Activated naive CD4-positive, alpha-beta T cell treated with anti-CD3 and anti-CD28 coated beads, Interleukin-2, amount 10 ng/mL, durations not matched to agents 7 days and 5 days (primary cell): ENCODE measurements at regions not wholly inside any gene's neighbourhood (a gene's known extent, or its start where the extent isn't known, plus 50 kb on each side); places are given as distances from the start of the nearest gene placed in this dataset.

Experiments used
- CTCF ChIA-PET: fragments of 350-600 bp; sonication (Branson Sonifier 250); formaldehyde crosslinking; loops from one replicate; lab custom pipeline; 2021; ENCODE audit warnings: antibody characterized with exemption; lab: Charles Lee
- DNase-seq: peaks from one replicate; pipeline ENCODE4 v3.0.0-alpha.2; 2020
- H3K27ac Mint-ChIP-seq: one replicate; pipeline ENCODE4 v1.8.0; 2021; ENCODE audit warnings: mild to moderate bottlenecking, moderate library complexity, mixed read lengths
- H3K27me3 Mint-ChIP-seq: one replicate; pipeline ENCODE4 v1.8.0; 2021; ENCODE audit warnings: mild to moderate bottlenecking, mixed read lengths
- H3K36me3 Mint-ChIP-seq: one replicate; pipeline ENCODE4 v1.8.0; 2021; ENCODE audit warnings: mixed read lengths
- H3K4me1 Mint-ChIP-seq: one replicate; pipeline ENCODE4 v1.8.0; 2021; ENCODE audit warnings: mixed read lengths
- H3K4me3 Mint-ChIP-seq: one replicate; pipeline ENCODE4 v1.8.0; 2021; ENCODE audit warnings: mild to moderate bottlenecking, moderate library complexity, mixed read lengths
- H3K9me3 Mint-ChIP-seq: one replicate; pipeline ENCODE4 v1.8.0; 2021; ENCODE audit warnings: mixed read lengths

- Mint-ChIP-seq H3K27me3 (no peaks in the 10 kb centered on the region), H3K4me1 (peaks cover 16% of the 10 kb centered on the region), H3K4me3 (no peak overlapping the region), H3K36me3 (peaks cover 2% of the 10 kb centered on the region), H3K27ac (no peak overlapping the region), H3K9me3 (peaks cover 15% of the 10 kb centered on the region)
- CTCF ChIA-PET, result no interaction called here
- peak; percentile 31 for DNase-seq
These were observed 216.0 kb downstream of the DSEL start for GRCh38 chr18:67300498-67300897.

GRCh38 chr18:67292814-67293213, 223.7 kb downstream of the DSEL start:
- CTCF ChIA-PET, result no interaction called here

DNA sequence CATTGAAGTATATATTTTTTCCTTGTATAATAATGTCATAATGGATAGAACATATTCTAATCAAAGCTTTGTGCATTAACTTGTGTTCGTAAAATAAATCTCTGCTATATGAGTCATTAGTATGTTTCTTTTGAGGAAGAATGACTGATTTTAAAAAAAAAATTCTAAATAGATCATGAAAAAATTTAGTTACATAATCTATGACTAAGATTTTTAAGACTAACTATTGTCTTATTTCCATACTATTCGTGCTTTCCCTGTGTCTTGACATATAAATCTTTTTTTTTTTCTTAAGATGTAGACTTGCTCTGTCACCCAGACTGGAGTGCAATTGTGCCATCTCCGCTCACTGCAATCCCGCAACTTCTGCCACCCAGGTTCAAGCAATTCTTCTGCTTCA, 226.1 kb downstream of the DSEL start:
- peaks cover 11% of the 10 kb centered on the region for H3K27me3 Mint-ChIP-seq
- CTCF ChIA-PET, result no interaction called here

More at GRCh38 chr18:67292814-67293213, 223.7 kb downstream of the DSEL start:
- Mint-ChIP-seq H3K27ac (no peak overlapping the region), H3K4me1 (no peaks in the 10 kb centered on the region), H3K36me3 (no peaks in the 10 kb centered on the region), H3K9me3 (peaks cover 2% of the 10 kb centered on the region), H3K27me3 (peaks cover 4% of the 10 kb centered on the region), H3K4me3 (no peak overlapping the region)
- DNase-seq, result no peak

DNA sequence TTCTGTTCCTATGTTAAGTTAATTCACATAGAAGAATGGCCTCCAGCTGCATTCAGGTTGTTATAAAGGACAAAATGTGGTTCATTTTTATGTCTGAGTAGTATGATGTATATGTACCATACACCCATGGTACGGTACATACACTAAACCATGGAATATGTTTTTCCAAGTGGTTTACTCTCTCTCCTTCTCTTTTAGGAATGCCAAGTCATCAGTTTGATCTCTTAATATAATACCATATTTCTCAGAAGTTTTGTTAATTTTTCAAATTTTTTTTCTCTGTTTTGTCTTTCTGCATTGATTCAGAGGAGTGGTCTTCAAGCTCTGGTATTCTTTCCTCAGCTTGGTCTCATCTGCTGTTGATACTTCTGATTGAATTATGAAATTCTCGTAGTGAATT, 230.9 kb downstream of the DSEL start:
- no peak for DNase-seq
- Mint-ChIP-seq H3K4me3 (no peak overlapping the region), H3K27ac (no peak overlapping the region), H3K9me3 (no peaks in the 10 kb centered on the region), H3K27me3 (peaks cover 7% of the 10 kb centered on the region), H3K36me3 (no peaks in the 10 kb centered on the region), H3K4me1 (no peaks in the 10 kb centered on the region)
- CTCF ChIA-PET, result no interaction called here

More for the DNA sequence above, 226.1 kb downstream of the DSEL start:
- no peaks in the 10 kb centered on the region for H3K4me1 Mint-ChIP-seq
- H3K4me3 Mint-ChIP-seq, result no peak overlapping the region
- H3K9me3 Mint-ChIP-seq, result peaks cover 2% of the 10 kb centered on the region
- H3K36me3 Mint-ChIP-seq, result no peaks in the 10 kb centered on the region
- no peak overlapping the region for H3K27ac Mint-ChIP-seq
- no peak for DNase-seq

- H3K9me3 Mint-ChIP-seq, result no peaks in the 10 kb centered on the region
- no peak overlapping the region for H3K27ac Mint-ChIP-seq
- no peaks in the 10 kb centered on the region for H3K36me3 Mint-ChIP-seq
- H3K4me3 Mint-ChIP-seq, result no peak overlapping the region
- no peak for DNase-seq
- H3K27me3 Mint-ChIP-seq, result peaks cover 7% of the 10 kb centered on the region
- H3K4me1 Mint-ChIP-seq, result no peaks in the 10 kb centered on the region
- CTCF ChIA-PET, result no interaction called here
These were observed 233.7 kb downstream of the DSEL start for GRCh38 chr18:67282796-67283195.

GRCh38 chr18:67281746-67282145, 234.8 kb downstream of the DSEL start:
- CTCF ChIA-PET, result no interaction called here
- Mint-ChIP-seq H3K27me3 (peaks cover 5% of the 10 kb centered on the region), H3K36me3 (no peaks in the 10 kb centered on the region), H3K4me3 (no peak overlapping the region), H3K27ac (no peak overlapping the region), H3K4me1 (no peaks in the 10 kb centered on the region), H3K9me3 (no peaks in the 10 kb centered on the region)
- DNase-seq, result no peak

DNA sequence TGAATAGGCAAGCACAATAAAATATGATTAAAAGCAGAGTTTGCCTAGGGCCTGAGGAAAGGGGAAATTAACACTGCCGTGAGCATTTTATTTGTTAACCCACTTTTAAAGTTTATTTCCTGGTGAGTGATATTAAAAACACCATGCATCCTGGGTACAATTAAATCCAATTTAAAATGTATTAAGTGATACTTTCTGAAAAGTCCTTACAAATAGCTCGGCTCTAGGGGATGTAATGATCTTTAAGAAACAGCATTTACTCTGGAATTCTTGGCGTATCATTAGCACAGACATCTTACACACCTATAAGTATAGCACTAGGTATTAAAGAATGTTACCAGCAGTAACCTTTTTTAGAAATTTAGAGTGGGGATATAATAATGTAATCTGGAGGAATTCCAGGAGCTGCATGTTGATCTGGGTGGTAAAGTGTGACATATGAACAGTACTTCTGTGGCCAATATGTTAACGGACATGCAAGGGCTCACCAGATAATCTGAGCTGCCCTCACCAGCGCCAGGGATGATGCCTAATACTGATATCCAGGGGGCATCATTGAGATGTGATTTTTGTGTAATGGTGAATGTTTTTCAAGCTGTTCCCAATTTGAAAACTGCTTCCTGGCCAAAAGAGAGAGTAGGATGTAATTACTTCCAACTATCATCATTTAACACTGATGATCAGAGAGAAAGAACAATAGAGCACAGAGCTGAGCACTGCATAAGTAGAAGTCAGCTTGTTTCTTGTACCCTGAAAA, 235.9 kb downstream of the DSEL start:
- Mint-ChIP-seq H3K4me3 (no peak overlapping the region), H3K27me3 (no peaks in the 10 kb centered on the region), H3K27ac (no peak overlapping the region), H3K9me3 (no peaks in the 10 kb centered on the region), H3K4me1 (no peaks in the 10 kb centered on the region), H3K36me3 (no peaks in the 10 kb centered on the region)
- CTCF ChIA-PET, result no interaction called here
- DNase-seq, result no peak

DNA sequence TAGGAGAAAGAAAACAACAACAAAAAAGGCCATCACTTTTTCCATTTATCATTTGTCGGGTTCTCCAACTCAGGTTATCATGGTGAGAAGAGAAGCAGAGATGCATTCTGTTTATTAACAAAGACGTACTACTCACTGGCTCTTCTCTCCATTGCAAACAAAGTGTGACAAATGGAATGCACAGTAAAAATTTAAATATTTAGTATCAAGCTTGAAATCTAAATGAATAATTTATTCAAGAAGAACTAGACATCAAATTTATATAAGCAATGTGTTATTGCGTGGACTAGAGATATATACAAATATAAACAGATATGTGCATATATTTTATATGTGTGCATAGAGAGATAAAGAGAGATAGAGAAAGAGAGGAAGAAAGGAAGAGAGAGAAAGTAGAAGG, 236.5 kb downstream of the DSEL start:
- DNase-seq, result no peak
- Mint-ChIP-seq H3K27ac (no peak overlapping the region), H3K4me3 (no peak overlapping the region), H3K36me3 (no peaks in the 10 kb centered on the region), H3K4me1 (no peaks in the 10 kb centered on the region), H3K9me3 (no peaks in the 10 kb centered on the region), H3K27me3 (no peaks in the 10 kb centered on the region)
- CTCF ChIA-PET, result no interaction called here

DNA sequence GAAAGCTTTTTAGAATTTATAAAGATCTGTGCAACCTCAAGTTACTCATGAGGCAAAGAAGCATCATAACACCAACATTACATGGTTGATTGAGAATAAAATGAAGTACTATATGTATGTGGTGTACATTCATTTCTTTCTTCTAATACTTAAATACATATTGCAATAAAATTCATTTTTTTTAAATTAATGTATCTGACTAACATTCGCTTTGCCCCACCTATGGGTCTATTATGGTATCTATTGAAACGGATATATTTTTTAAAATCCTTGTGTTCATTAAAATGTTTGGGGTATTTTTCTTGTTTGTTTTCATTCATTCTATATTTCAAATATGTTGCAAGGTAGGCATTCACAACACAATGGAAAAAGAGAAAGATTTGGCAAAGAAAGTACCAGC, 237.5 kb downstream of the DSEL start:
- H3K36me3 Mint-ChIP-seq, result no peaks in the 10 kb centered on the region
- CTCF ChIA-PET, result no interaction called here
- no peak overlapping the region for H3K27ac Mint-ChIP-seq
- H3K4me1 Mint-ChIP-seq, result no peaks in the 10 kb centered on the region
- no peak for DNase-seq
- H3K9me3 Mint-ChIP-seq, result no peaks in the 10 kb centered on the region
- no peaks in the 10 kb centered on the region for H3K27me3 Mint-ChIP-seq
- H3K4me3 Mint-ChIP-seq, result no peak overlapping the region

GRCh38 chr18:67276638-67277037, 239.9 kb downstream of the DSEL start:
- no peak for DNase-seq
- Mint-ChIP-seq H3K27me3 (no peaks in the 10 kb centered on the region), H3K4me3 (no peak overlapping the region), H3K4me1 (peaks cover 3% of the 10 kb centered on the region), H3K9me3 (no peaks in the 10 kb centered on the region), H3K36me3 (no peaks in the 10 kb centered on the region), H3K27ac (no peak overlapping the region)
- CTCF ChIA-PET, result no interaction called here

GRCh38 chr18:67273288-67273687, 243.2 kb downstream of the DSEL start:
- no peaks in the 10 kb centered on the region for H3K9me3 Mint-ChIP-seq
- CTCF ChIA-PET, result interaction anchor here (0.6 kb wide), 1 partner anchor 12 kb away, joined by 3 read pairs; no protein-coding TSS in a partner anchor
- H3K4me3 Mint-ChIP-seq, result no peak overlapping the region
- no peaks in the 10 kb centered on the region for H3K36me3 Mint-ChIP-seq
- no peaks in the 10 kb centered on the region for H3K27me3 Mint-ChIP-seq
- H3K27ac Mint-ChIP-seq, result no peak overlapping the region
- H3K4me1 Mint-ChIP-seq, result peaks cover 3% of the 10 kb centered on the region
- DNase-seq, result no peak

- Mint-ChIP-seq H3K4me1 (peaks cover 24% of the 10 kb centered on the region), H3K27me3 (peaks cover 4% of the 10 kb centered on the region), H3K36me3 (no peaks in the 10 kb centered on the region), H3K9me3 (no peaks in the 10 kb centered on the region), H3K27ac (no peak overlapping the region), H3K4me3 (no peak overlapping the region)
- CTCF ChIA-PET, result no interaction called here
- DNase-seq, result no peak
These were observed 247.3 kb downstream of the DSEL start for GRCh38 chr18:67269206-67269605.

DNA sequence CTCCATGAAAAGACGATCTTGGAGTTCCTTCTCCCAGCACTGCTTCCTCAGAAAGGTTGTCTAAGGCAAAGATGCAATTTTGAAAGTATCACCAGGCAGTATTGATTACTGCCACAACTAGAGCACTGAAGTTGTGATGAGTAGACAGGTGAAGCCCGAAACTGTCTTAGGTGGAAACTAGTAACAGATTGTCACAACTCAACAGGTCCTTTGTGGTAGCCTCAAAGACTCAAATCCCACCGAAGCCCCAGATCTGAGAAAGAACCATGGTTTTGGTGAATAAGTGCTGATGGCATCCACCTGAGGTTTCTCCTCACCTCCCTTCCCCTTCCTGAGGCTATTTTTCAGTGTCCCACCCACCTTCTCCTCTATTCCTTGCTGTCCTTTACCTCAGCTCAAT, 248.0 kb downstream of the DSEL start:
- Mint-ChIP-seq H3K4me3 (no peak overlapping the region), H3K27ac (no peak overlapping the region), H3K9me3 (no peaks in the 10 kb centered on the region), H3K4me1 (peaks cover 24% of the 10 kb centered on the region), H3K27me3 (peaks cover 4% of the 10 kb centered on the region), H3K36me3 (no peaks in the 10 kb centered on the region)
- DNase-seq, result no peak
- CTCF ChIA-PET, result no interaction called here

DNA sequence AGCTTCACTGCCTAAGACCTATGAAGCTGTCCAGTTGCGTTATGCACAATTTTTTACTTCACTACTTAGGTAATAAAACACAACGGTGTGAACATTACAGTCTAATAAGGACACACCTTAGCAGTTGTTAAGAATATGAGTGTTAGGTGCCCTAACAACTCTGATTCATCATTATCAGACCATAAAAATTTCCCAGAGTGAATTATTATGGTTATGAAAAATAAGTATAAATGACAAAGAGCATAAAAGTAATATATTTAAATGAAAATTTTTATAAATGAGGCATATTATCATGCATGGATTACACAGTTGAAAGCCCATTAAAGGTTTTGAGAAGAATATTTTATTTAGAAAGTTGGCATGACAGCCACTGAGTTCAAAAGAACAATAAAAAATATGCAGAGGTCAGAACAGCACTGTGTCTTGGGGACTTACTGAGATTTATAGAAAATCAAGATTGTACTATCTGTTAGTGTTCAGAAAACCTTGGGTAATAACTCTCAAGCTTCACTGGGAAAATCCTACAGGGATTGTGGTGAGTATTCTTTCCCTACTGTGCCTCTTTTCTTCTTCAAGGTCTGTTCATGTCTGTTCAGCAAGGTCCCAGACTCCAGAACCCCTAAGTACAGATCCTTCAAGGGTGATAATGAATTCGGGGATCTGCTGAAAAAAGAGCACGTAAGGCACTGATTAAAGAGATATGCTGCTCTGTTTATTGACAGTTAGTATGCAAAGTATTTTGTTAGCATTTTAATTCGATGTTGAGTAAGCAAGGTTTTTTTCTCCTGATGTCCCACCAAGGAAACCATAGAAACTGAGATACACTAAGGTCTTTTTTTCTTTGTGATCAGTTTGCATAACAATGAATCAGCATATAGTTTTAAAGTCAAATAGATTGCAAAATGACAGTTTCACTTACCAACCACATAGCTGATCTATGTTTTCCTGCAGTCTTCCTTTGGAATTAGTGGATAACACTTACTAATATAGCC, 250.0 kb downstream of the DSEL start:
- peaks cover 4% of the 10 kb centered on the region for H3K27me3 Mint-ChIP-seq

More for the DNA sequence above, 250.0 kb downstream of the DSEL start:
- Mint-ChIP-seq H3K9me3 (no peaks in the 10 kb centered on the region), H3K27ac (no peak overlapping the region), H3K4me3 (no peak overlapping the region), H3K4me1 (peaks cover 35% of the 10 kb centered on the region), H3K36me3 (no peaks in the 10 kb centered on the region)
- no peak for DNase-seq
- CTCF ChIA-PET, result no interaction called here
